HepG2 (cell line): ENCODE measurements at regions not wholly inside any gene's neighbourhood (a gene's known extent, or its start where the extent isn't known, plus 50 kb on each side); places are given as distances from the start of the nearest gene placed in this dataset.

Experiments
- CHD4 ChIP-seq: fragments of 200-600 bp; sonication (generic); IDR thresholded peaks from 2 replicates; pipeline ENCODE4 v1.7.0; 2017; ENCODE audit warnings: mild to moderate bottlenecking, low read length, borderline replicate concordance
- EP300 ChIP-seq, 3 experiments: sonication (generic) in 1 of 3; formaldehyde crosslinking in 1 of 3; IDR thresholded peaks; 2 replicates each; pipeline versions ENCODE4 v1.5.1 to v1.6.1; 2011 to 2020; ENCODE audit warnings: low read depth in 2 of 3, low read length in 2 of 3, borderline replicate concordance in 1 of 3, improper control_type of control experiment in 1 of 3, mild to moderate bottlenecking in 1 of 3, missing genetic modification reagents in 1 of 3, moderate library complexity in 1 of 3
- EZH2 ChIP-seq: conservative IDR thresholded peaks from 2 replicates; pipeline ENCODE4 v1.6.1; 2012; ENCODE audit warnings: mild to moderate bottlenecking, low read depth, low read length, moderate library complexity
- GLI4 ChIP-seq: sonication (generic); formaldehyde crosslinking; IDR thresholded peaks from 2 replicates; pipeline ENCODE4 v1.5.1; 2020; ENCODE audit warnings: missing genetic modification reagents, mild to moderate bottlenecking, moderate library complexity, borderline replicate concordance
- NR1H2 ChIP-seq: sonication (generic); formaldehyde crosslinking; IDR thresholded peaks from 2 replicates; pipeline ENCODE4 v1.8.1; 2022; ENCODE audit warnings: low read depth, missing genetic modification reagents, borderline replicate concordance
- ONECUT2 ChIP-seq: sonication (generic); formaldehyde crosslinking; IDR thresholded peaks from 2 replicates; pipeline ENCODE4 v1.4.0; 2020; ENCODE audit warnings: missing genetic modification reagents
- POLR2AphosphoS5 ChIP-seq: IDR thresholded peaks from 2 replicates; pipeline ENCODE4 v1.6.1; 2012; ENCODE audit warnings: low read depth, low read length
- TCF12 ChIP-seq, 2 experiments: fragments of 450-650 bp in 1 of 2; sonication (generic) in 1 of 2; formaldehyde crosslinking in 1 of 2; IDR thresholded peaks; 2 replicates each; pipeline versions ENCODE4 v1.6.1 to v1.8.0; 2017 to 2022; ENCODE audit warnings: antibody characterized with exemption in 1 of 2, mild to moderate bottlenecking in 1 of 2, missing genetic modification reagents in 1 of 2, moderate library complexity in 1 of 2
- TEAD2 ChIP-seq: sonication (generic); formaldehyde crosslinking; IDR thresholded peaks from 2 replicates; pipeline ENCODE4 v1.9.0; 2021; ENCODE audit warnings: missing genetic modification reagents
- ZNF792 ChIP-seq: IDR thresholded peaks from 2 replicates; pipeline ENCODE4 v1.6.1; 2016
- TF ChIP-seq, protein P1 (sequence below): sonication (generic); formaldehyde crosslinking; IDR thresholded peaks from 2 replicates; pipeline ENCODE4 v1.8.0; 2022; ENCODE audit warnings: mild to moderate bottlenecking, missing genetic modification reagents
- TF ChIP-seq, protein P2 (sequence below): IDR thresholded peaks from 2 replicates; pipeline ENCODE4 v1.6.1; 2012; ENCODE audit warnings: low read length, improper control_type of control experiment
- TF ChIP-seq, protein P3 (sequence below): sonication (generic); formaldehyde crosslinking; IDR thresholded peaks from 2 replicates; pipeline ENCODE4 v1.8.1; 2023; ENCODE audit warnings: mild to moderate bottlenecking, inconsistent platforms, moderate library complexity, missing genetic modification reagents, borderline replicate concordance

DNA sequence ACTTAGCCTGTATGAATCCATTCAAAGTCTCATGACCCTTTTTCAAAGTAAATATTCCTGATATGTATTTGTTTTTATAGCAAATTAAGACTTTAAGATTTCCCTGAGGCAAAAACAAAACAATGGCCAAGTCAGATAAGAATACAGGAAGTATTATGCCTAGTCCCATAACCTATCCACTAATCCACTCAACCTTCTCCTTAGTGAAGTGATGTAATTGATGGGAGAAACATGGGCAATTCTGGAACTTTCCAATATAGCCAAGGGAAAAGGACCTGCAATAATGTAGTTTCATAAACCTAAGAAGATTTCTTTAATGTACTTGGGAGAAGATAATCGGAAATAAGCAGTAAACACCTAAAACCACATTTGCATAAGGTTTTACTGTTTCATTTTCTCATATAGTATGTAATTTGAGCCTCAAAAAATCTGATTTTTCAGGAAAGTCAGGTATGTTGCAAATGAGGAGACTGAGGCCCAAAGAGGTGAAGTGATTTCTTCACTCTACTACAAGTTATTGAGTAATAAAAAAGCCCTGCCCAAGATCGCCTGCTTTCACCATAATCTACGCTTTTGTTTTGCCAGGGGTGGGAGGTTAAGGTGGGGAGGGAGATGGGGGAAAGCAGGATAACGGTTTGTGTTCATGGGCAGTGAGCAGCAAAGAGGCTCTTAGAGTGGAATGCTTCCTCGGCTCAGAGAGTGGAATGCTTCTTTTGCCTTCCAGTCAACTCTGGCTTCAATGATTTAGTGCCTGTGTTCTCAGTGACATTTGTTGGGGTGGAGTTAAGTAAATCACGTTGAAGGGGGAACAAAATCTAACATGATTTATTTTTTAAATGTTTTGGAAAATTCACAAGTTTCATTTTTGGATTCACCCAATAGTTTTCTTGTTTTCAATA is 95.0 kb upstream of the FNDC3B start:
- TF ChIP-seq EZH2: no peak
- TF ChIP-seq CHD4: no peak
- TF ChIP-seq, protein P1, sequence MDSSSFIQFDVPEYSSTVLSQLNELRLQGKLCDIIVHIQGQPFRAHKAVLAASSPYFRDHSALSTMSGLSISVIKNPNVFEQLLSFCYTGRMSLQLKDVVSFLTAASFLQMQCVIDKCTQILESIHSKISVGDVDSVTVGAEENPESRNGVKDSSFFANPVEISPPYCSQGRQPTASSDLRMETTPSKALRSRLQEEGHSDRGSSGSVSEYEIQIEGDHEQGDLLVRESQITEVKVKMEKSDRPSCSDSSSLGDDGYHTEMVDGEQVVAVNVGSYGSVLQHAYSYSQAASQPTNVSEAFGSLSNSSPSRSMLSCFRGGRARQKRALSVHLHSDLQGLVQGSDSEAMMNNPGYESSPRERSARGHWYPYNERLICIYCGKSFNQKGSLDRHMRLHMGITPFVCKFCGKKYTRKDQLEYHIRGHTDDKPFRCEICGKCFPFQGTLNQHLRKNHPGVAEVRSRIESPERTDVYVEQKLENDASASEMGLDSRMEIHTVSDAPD (CRISPR knock-in tag): no peak
- TF ChIP-seq TEAD2 (CRISPR knock-in tag): no peak
- TF ChIP-seq, protein P2, sequence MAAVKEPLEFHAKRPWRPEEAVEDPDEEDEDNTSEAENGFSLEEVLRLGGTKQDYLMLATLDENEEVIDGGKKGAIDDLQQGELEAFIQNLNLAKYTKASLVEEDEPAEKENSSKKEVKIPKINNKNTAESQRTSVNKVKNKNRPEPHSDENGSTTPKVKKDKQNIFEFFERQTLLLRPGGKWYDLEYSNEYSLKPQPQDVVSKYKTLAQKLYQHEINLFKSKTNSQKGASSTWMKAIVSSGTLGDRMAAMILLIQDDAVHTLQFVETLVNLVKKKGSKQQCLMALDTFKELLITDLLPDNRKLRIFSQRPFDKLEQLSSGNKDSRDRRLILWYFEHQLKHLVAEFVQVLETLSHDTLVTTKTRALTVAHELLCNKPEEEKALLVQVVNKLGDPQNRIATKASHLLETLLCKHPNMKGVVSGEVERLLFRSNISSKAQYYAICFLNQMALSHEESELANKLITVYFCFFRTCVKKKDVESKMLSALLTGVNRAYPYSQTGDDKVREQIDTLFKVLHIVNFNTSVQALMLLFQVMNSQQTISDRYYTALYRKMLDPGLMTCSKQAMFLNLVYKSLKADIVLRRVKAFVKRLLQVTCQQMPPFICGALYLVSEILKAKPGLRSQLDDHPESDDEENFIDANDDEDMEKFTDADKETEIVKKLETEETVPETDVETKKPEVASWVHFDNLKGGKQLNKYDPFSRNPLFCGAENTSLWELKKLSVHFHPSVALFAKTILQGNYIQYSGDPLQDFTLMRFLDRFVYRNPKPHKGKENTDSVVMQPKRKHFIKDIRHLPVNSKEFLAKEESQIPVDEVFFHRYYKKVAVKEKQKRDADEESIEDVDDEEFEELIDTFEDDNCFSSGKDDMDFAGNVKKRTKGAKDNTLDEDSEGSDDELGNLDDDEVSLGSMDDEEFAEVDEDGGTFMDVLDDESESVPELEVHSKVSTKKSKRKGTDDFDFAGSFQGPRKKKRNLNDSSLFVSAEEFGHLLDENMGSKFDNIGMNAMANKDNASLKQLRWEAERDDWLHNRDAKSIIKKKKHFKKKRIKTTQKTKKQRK: no peak
- TF ChIP-seq GLI4 (CRISPR knock-in tag): no peak
- TF ChIP-seq POLR2AphosphoS5: no peak
- TF ChIP-seq ZNF792 (CRISPR knock-in tag): no peak
- no peak for TF ChIP-seq EP300 (IDR thresholded peaks at IDR 0.05; ENCODE audit: low read depth in 2 of 2, low read length in 2 of 2)
- no peak for TF ChIP-seq EP300 (CRISPR knock-in tag; IDR thresholded peaks at IDR 0.05; ENCODE audit: borderline replicate concordance)
- TF ChIP-seq TCF12 (IDR thresholded peaks at IDR 0.05): no peak
- TF ChIP-seq TCF12 (CRISPR knock-in tag; IDR thresholded peaks at IDR 0.05): no peak
- no peak for TF ChIP-seq ONECUT2
- TF ChIP-seq, protein P3, sequence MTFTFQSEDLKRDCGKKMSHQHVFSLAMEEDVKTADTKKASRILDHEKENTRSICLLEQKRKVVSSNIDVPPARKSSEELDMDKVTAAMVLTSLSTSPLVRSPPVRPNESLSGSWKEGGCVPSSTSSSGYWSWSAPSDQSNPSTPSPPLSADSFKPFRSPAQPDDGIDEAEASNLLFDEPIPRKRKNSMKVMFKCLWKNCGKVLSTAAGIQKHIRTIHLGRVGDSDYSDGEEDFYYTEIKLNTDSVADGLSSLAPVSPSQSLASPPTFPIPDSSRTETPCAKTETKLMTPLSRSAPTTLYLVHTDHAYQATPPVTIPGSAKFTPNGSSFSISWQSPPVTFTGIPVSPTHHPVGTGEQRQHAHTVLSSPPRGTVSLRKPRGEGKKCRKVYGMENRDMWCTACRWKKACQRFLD: no peak
- no peak for TF ChIP-seq NR1H2 (CRISPR knock-in tag)
